A172 (cell line): ENCODE measurements at regions not wholly inside any gene's neighbourhood (a gene's known extent, or its start where the extent isn't known, plus 50 kb on each side); places are given as distances from the start of the nearest gene placed in this dataset.
A peak's percentile ranks its signal among the peaks of the same experiment; 100 is the strongest.
"Not testable (repeated sequence)": the region's sequence is repeated elsewhere in the genome, so short reads cannot be mapped to it uniquely, and the experiment has no call there.

ENCODE experiments used
- DNase-seq: peaks from one replicate; pipeline ENCODE4 v3.0.0-alpha.2; 2015; ENCODE audit warnings: low spot score

DNA sequence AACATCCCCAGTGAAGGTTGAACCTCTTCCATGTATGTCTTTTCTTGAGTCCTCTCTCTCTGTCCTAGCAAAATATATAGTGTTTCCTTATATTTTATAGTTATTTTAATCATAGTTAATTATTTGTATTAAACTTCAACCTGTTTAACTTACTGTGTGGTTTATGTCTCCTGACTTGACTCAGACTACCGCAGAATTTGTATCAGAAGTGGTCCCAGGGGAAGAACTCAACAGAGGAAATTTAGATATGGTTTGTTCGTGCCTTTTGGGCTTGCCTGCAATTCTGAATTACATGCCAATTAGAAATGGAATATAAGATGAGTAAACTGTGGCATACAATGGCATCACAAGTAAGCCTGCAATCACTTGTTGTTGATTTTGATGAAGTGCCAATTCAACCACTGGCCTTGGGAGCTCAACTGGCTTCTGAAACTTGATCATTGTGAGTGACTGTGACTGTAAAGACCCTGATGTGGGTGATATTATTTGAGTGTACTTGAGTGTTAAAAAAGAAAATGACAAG, 1459.5 kb upstream of the PCDH20 start:
- no peak for DNase-seq

GRCh38 chr13:62850331-62850730, 1434.7 kb upstream of the PCDH20 start:
- DNase-seq = no peak

GRCh38 chr13:62847520-62847919, 1431.9 kb upstream of the PCDH20 start:
- DNase-seq = no peak

DNA sequence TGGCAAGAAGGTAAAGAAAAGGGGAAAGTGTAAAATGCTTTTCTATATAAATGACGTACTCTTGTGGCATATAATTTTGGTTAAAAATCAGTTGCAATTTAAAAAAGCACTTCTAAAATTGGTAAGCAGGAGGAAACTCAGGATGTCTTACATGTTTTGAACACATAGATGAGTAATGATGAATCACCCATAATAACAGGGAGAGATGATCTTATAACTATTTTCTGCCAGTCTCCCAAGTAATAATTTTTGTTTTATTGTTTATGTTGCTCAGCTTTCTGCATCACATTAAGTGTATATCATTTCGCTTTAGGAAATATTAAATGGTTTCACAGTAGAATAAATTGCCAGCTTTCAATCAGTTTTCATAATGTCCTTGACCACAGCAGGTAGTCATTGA, 1430.7 kb upstream of the PCDH20 start:
- DNase-seq = peak; percentile 2

DNA sequence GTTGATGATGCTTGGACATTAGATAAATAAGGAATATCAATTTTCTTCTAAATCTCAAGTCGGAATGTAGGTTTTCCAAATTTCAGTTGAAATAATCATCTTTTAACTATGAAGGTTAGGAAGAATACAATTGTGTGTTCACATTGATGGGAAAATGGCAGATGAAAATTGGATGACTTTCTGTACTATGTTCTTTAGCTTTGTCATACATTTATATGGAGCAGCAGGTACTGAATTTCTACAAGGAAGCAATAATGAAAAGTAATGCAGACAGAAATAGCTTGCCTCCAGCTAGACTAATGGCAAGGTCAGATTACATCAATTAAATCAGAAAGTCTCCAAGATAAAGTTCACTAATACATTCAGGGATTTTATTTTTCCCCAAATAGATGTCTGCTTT, 1423.7 kb upstream of the PCDH20 start:
- no peak for DNase-seq

DNA sequence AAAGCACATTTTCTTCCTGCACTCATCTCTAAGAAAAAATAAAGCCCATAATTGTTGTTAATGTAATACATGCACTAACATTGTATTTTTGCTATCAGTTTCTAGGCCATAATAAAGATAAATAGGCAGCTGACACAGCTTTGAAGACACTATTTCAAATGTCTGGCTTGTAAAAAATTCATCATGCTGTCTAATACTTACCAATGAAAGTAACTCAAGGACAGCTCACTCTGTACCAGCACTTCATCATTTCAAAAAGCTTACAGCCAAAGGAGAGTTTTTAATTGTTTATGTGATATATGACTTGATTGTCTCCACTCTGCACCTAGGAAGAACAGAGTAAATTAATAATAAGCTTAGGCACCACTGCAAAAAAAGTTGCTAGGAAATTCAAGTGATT, 1423.3 kb upstream of the PCDH20 start:
- DNase-seq = no peak

- DNase-seq = no peak
Observed at GRCh38 chr13:62837895-62838294, 1422.2 kb upstream of the PCDH20 start.

DNA sequence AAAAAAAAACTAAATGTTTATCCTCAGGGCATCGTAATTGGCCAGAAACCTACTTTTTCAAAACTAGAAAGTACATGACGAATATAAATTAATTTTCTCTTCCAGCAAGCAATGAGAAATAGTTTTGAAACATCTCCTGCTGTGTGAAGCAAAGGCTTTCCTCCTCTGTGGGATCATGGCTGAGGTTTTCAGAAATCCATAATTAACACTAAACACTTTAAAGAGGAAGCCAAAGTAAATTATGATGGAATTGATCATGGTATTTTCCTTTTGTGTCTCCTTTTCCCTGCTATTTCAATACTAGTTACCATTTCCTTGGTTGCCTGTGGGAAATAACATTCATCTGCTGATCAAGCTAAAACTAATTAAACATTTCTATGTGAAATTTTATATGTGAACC, 1413.8 kb upstream of the PCDH20 start:
- DNase-seq = no peak

GRCh38 chr13:62799931-62800436, 1384.3 kb upstream of the PCDH20 start:
- no peak for DNase-seq

DNA sequence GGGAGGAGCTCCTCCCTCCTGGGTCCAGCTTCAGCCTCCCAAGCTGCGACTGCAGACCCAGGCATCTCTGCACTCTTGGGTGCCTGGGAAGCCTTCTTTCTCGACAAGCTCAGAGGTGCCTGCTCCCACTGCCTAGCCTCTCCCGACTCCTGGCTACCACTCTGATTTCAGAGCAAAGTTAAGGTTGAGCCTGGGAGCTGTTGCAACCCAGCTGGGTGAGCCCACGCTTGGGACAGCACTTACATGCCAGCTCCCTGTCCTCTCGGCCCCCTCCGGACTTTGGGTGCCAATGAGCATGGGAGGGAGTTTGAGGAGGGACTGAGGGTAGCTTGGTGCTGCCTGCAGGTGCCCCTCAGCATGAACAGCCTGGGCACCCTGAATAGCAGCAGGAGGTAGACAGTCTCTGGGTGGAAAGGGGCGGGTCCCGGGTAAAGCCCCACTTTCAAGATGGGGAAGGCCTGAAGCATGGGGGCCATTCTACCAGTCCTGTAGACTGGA, 1383.4 kb upstream of the PCDH20 start:
- DNase-seq = no peak

DNA sequence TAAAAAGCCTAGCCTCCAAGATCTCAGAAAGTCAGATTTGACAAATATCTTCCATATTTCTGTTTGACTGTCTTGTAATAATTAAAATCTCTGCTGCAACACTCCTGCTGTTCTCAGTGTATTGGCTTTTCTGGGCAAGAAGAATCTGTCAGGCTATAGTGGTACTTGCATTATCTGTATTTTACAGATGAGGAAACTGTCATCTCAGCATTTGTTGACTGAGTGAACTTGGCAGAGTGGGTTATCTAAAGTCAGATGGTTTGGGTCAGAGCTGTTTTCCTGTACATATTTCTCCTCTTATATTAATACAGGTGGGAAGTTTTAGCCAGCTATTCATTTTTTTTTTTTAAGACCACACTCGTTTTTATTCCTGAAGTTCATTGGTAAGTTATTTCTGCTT, 1378.2 kb upstream of the PCDH20 start:
- no peak for DNase-seq

GRCh38 chr13:62781866-62782265, 1366.2 kb upstream of the PCDH20 start:
- DNase-seq = no peak

- DNase-seq = no peak
Observed at GRCh38 chr13:62779161-62779560, 1363.5 kb upstream of the PCDH20 start.

DNA sequence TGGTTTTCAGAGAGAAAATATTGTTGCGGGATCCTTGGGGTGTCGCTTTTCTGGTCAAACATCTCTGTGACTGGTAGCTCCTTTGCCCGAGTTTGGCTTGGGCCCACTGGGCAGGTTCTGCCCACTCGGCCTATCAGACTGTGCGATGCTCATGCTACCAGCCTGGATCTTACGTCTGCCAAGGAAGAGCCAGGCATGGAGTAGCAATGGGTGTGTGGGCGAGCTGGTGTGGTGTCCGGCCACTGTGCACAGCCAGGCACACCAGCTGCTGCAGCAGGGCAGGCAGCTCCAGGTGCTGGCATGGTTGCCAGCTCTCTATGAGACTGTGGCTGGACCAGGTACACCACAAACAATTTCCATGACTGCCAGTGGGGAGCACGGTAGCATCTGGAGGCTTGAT, 1351.8 kb upstream of the PCDH20 start:
- DNase-seq = no peak

GRCh38 chr13:62760724-62761123, 1345.1 kb upstream of the PCDH20 start:
- no peak for DNase-seq

GRCh38 chr13:62747629-62748028, 1332.0 kb upstream of the PCDH20 start:
- peak; percentile 61 for DNase-seq

DNA sequence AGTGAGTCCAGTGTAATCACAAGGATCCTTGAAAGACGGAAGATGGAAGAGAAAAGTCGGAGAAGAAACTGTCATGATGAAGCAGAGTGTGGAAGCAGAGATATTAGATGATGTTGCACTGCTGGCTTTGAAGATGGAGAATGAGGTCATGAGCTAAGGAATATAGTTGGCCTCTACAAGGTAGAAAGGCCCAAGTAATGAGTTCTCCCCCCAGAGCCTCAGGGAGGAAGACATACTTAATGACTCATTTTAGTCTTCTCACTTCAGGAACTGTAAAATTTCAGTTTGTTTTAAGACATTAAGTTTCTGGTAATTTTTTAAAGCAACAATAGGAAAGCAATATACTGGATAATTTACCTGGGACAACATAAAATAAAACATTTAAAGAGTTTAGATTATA, 1331.5 kb upstream of the PCDH20 start:
- DNase-seq = peak; percentile 33

DNA sequence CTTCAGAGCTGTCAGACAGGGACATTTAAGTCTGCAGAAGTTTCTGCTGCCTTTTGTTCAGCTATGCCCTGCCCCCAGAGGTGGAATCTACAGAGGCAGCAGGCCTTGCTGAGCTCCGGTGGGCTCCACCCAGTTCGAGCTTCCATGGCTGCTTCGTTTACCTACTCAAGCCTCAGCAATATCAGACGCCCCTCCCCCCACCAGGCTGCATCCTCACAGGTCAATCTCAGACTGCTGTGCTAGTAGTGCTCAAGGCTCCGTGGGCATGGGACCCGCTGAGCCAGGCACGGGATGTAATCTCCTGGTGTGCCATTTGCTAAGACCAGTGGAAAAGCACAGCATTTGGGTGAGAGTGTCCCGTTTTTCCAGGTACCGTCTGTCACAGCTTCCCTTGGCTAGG, 1314.1 kb upstream of the PCDH20 start:
- DNase-seq = not testable (repeated sequence)

- no peak for DNase-seq
Observed at GRCh38 chr13:62721893-62722292, 1306.2 kb upstream of the PCDH20 start.

- not testable (repeated sequence) for DNase-seq
Observed at GRCh38 chr13:62711948-62712347, 1296.3 kb upstream of the PCDH20 start.

GRCh38 chr13:62710787-62711186, 1295.1 kb upstream of the PCDH20 start:
- DNase-seq = no peak

- DNase-seq = peak; percentile 37
Observed at GRCh38 chr13:62706048-62706447, 1290.4 kb upstream of the PCDH20 start.

DNA sequence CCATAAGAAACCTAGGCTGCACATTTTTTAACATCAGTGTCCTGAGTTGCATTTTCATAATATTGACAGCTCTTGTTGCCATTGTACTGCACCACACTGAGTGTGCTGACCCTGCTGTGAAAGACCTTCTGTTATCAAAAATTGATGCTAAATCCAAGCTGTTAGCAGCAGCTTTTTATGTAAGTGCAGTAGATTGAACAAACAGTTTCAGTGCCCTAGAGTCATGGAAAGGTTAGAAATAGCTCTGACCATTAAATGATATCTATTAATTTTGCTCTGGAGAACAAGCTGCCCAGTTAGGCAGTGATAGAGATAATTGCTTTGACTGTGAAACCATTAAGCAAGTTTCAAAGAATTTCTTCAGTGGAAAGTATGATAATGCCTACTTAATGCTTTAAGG, 1289.2 kb upstream of the PCDH20 start:
- DNase-seq = no peak

- no peak for DNase-seq
Observed at GRCh38 chr13:62702502-62702901, 1286.9 kb upstream of the PCDH20 start.
